WTC11 (cell line): ENCODE measurements at regions not wholly inside any gene's neighbourhood (a gene's known extent, or its start where the extent isn't known, plus 50 kb on each side); places are given as distances from the start of the nearest gene placed in this dataset.

Experiments
- CREB1 ChIP-seq: sonication (generic); formaldehyde crosslinking; IDR thresholded peaks from 2 replicates; pipeline ENCODE4 v1.8.0; 2023; ENCODE audit warnings: mild to moderate bottlenecking, missing genetic modification reagents
- ETV6 ChIP-seq: sonication (generic); formaldehyde crosslinking; IDR thresholded peaks from 2 replicates; pipeline ENCODE4 v1.8.1; 2022; ENCODE audit warnings: mild to moderate bottlenecking, missing genetic modification reagents
- SMAD4 ChIP-seq: sonication (generic); formaldehyde crosslinking; IDR thresholded peaks from 2 replicates; pipeline ENCODE4 v1.8.0; 2022; ENCODE audit warnings: mild to moderate bottlenecking, missing genetic modification reagents
- TF ChIP-seq, protein P1 (sequence below): sonication (generic); formaldehyde crosslinking; IDR thresholded peaks from 2 replicates; pipeline ENCODE4 v1.8.1; 2023; ENCODE audit warnings: mild to moderate bottlenecking, missing genetic modification reagents, borderline replicate concordance

DNA sequence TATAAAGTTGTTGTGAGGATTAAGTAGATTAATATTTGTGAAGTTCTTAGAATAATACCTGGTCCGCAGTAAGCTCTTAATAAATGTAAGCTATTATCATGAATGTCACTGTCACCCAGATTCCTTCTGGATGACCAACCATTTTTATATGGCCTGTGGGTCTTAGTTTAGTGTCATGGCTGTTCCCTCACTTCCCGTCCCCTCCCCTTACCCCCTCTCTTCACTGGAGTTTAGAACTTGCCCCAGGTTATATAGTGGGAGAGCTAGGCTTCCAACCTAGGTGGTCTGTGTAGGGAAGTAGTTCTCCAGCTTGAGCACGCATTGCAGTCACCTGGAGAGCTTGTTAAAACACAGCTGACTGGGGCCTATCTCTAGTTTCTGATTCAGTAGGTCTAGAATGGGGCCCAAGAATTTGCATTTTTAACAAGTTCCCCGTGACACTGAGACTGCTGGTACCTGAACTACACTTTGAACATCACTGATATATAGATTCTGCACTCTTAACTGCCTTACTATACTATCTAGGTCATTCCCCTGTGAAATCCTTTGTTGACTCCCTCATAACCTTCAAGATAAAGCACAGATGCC, 66.9 kb upstream of the PLAC1 start:
- TF ChIP-seq, protein P1, sequence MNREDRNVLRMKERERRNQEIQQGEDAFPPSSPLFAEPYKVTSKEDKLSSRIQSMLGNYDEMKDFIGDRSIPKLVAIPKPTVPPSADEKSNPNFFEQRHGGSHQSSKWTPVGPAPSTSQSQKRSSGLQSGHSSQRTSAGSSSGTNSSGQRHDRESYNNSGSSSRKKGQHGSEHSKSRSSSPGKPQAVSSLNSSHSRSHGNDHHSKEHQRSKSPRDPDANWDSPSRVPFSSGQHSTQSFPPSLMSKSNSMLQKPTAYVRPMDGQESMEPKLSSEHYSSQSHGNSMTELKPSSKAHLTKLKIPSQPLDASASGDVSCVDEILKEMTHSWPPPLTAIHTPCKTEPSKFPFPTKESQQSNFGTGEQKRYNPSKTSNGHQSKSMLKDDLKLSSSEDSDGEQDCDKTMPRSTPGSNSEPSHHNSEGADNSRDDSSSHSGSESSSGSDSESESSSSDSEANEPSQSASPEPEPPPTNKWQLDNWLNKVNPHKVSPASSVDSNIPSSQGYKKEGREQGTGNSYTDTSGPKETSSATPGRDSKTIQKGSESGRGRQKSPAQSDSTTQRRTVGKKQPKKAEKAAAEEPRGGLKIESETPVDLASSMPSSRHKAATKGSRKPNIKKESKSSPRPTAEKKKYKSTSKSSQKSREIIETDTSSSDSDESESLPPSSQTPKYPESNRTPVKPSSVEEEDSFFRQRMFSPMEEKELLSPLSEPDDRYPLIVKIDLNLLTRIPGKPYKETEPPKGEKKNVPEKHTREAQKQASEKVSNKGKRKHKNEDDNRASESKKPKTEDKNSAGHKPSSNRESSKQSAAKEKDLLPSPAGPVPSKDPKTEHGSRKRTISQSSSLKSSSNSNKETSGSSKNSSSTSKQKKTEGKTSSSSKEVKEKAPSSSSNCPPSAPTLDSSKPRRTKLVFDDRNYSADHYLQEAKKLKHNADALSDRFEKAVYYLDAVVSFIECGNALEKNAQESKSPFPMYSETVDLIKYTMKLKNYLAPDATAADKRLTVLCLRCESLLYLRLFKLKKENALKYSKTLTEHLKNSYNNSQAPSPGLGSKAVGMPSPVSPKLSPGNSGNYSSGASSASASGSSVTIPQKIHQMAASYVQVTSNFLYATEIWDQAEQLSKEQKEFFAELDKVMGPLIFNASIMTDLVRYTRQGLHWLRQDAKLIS (CRISPR knock-in tag): no peak
- TF ChIP-seq CREB1 (CRISPR knock-in tag): no peak
- TF ChIP-seq ETV6 (CRISPR knock-in tag): no peak
- TF ChIP-seq SMAD4: no peak
